GM19395 (cell line): ENCODE measurements at regions not wholly inside any gene's neighbourhood (a gene's known extent, or its start where the extent isn't known, plus 50 kb on each side); places are given as distances from the start of the nearest gene placed in this dataset.

Experiments used
- ATAC-seq: cut with Tn5 transposase; IDR thresholded peaks from one replicate; pipeline ENCODE4 v1.9.1; 2021; ENCODE audit warnings: mild to moderate bottlenecking, moderate library complexity; ENCODE audit not compliant: unreplicated experiment

DNA sequence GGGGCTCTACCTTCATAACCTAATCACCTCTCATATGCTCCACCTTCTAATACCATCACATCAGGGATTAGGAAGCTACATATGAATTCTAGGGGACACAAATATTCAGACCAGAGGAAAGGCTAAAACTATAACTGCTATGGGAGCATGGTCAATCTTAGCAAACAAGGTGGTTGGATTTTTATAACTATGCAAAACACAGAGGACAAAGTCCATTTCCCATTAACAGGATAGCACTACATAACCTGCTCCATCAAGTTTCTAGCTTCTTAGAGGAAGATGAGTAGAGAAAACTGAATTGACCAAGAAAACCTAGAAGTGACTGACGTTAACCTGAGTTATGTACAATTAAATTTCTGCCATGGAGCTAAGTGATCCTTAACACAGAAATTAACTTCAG is 398.6 kb downstream of the TBL1XR1 start:
- no peak for ATAC-seq

DNA sequence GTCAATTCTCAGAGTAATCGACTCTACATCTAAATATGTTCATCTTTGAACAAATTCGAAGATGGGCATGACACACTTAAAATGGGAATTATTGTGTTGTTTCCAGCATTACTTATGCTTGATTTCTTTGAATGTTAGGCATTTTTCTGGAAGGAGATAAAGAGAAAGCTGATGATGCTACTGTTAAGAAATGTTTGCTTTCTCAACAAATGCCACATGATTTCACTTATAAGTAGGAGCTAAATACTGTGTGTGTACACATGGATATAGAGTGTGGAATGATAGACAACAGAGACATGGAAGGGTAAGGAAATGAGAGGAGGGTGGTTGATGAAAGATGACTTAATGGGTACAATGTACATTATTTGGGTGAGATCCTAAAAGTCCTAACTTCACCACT is 400.9 kb downstream of the TBL1XR1 start:
- ATAC-seq, result no peak

GRCh38 chr3:176795891-176796290 is 401.4 kb downstream of the TBL1XR1 start:
- ATAC-seq, result no peak

DNA sequence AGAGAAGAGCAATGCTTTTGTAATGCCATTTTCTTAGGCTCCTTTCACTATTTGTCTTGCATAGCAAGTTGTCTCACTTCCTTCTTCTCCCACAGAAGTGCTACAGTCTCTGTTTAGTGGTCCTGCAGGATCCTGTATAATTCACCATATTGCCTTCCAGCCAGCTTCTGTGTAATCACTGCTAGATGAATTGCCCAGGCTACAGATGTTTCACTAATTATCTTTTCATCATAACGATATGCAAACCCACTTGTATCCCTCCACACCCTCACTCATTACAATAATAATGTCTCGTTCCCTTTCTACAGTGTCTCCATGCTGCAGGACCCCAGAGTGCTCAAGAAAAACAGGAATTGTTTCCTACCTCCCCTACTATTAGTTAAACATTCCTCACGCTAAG is 402.9 kb downstream of the TBL1XR1 start:
- ATAC-seq, result no peak

DNA sequence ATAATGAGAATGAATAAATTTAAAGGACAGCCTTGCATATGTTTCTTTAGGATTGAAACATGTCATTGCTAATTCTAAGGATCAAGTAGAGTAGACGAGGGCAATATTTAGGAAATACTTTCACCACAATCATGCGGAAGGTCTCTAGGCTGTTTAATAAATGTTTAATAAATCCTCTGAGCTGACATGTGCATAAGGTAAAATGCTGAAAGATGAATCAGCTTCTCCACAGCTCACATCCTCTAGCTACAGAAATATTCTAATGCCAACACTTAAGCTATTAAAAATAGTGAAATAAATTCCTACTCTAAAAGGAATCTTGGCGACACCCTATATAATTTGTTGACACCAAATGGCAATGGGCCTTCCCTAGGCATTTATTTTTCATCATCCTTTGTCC is 407.3 kb downstream of the TBL1XR1 start:
- no peak for ATAC-seq

DNA sequence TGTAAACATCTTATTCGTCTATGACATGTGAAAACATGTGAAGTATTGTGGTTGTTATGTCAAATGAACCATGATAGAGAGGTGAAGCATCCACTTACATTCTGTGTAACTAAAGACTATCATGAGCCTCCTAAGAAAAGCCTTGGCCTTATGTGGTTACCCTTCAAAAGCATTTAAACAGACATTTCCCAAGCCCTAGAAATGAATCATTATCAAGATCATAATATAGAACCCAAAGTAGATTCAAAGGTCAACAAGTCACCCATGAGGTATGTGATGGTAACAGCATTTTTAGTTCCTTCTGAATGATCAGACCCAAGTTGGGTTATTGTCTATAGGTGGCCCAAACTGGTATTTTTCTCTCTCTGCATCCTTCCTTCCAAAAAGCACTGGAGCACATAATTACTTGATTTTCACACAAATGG is 408.0 kb downstream of the TBL1XR1 start:
- ATAC-seq, result no peak

GRCh38 chr3:176787506-176787905 is 409.8 kb downstream of the TBL1XR1 start:
- no peak for ATAC-seq

DNA sequence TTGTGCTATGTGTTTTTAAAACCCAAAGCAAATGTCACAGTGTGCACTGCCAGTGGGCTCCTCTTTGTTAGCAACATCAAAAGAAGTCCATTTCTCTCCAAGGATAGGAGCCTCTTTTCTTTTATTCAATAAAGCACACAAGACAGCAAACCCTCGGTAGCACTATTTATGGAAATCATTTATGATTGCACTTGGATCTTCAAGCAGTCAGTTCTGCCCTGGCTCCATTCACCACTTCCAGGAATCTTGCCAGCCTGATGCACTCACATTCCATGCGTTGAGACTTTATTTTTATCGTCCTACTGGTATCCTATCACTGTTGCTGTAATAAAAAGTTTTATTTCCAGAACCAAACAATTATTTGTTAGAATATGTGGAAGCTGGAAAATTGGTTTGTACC is 412.1 kb downstream of the TBL1XR1 start:
- ATAC-seq, result no peak

DNA sequence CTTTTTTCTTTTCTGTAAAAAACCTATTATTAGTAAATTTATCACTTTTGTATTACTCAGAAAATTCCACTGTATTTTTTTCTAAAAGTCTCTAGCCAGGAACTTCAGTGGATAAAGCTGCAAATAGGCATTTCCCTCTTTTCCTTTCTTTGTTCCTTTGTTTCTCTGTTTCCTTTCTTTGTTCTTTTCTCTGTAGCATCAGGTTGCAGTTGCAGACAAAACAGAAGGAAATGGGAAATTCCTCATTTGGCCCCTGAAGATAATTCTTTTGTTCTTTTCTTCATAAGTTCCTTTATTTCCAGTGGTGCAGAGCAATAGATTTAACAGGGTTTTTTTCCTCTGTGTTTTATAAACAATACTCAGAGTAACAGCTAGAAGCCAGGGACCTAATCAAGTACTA is 416.5 kb downstream of the TBL1XR1 start:
- no peak for ATAC-seq

- no peak for ATAC-seq
These were observed 420.6 kb downstream of the TBL1XR1 start for GRCh38 chr3:176776622-176777175.

- ATAC-seq, result no peak
These were observed 427.6 kb downstream of the TBL1XR1 start for GRCh38 chr3:176769547-176770190.

DNA sequence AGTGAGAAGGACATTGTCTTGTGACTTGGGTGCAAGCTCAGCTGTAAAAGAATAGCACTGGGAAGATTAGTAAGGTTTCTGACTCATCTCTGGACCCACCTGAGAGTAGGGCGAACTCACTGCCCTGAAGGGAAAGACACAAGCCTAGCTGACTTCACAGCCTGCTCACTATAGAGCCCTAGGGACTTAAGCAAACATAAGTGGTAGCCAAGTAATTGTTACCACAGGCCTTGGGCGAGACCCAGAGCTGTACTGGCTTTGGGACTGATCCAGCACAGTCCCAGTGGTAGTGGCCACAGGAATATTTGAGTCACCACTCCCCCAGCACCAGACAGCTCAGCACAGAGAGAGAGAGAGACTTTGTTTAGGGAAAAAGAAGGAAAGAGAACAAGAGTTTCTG is 429.9 kb downstream of the TBL1XR1 start:
- no peak for ATAC-seq

- no peak for ATAC-seq
These were observed 430.4 kb downstream of the TBL1XR1 start for GRCh38 chr3:176766862-176767261.

- no peak for ATAC-seq
These were observed 431.8 kb downstream of the TBL1XR1 start for GRCh38 chr3:176765382-176765900.

- ATAC-seq, result no peak
These were observed 437.3 kb downstream of the TBL1XR1 start for GRCh38 chr3:176759815-176760506.

DNA sequence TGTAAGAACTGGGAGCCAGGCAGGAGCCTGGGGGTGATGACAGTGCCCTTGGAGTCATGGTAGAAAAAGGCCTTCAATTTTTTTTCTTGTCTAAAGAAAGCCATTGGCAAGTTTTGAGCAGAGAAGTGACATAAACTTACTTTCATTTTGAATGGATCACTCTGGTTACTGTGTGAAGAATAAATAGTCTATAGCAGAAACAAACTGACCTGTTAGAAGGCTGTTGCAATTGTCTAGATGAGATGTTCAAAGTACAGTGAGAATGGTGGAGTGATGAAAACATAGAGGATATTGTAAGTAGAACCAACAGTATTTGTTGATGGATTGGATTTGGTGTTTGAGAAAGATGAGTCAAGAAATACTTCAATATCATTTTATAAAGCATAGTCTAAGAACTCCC is 439.9 kb downstream of the TBL1XR1 start:
- no peak for ATAC-seq

DNA sequence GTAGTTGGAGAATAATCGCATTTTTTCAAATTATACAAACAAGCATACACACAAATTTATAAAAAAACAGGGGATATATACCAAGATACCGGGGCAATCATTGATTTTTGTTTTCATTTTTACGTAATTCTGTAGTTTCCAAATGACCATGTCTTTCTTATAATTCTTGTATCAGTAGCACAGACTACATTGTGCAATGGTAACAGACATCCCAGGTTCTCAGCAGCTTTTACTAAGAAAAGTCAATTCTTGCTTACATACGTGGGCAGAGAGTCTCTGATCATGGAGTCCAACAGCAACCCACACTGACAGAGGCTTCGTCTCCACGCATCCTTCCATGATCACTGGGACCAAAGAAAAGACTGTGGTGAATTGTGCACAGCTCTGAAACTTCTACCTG is 441.3 kb downstream of the TBL1XR1 start:
- no peak for ATAC-seq

- ATAC-seq, result no peak
These were observed 441.7 kb downstream of the TBL1XR1 start for GRCh38 chr3:176755552-176755951.

DNA sequence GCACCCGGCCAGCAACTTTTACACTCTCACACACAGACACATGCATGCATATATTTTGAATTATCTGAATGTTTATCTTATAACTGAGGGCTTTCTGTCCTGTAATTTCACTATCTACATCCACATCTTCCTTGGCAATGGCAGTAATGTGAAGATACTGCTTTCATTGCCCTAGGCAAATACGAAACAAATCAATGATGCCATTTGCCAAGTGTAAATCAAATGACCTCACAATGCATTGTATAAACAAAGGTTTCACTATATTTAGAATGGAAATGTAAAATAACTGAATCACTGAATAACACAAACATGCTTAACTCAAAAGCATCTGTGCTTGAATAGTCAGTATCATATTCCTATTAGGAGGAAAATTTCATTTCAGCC is 455.6 kb downstream of the TBL1XR1 start:
- ATAC-seq, result no peak

DNA sequence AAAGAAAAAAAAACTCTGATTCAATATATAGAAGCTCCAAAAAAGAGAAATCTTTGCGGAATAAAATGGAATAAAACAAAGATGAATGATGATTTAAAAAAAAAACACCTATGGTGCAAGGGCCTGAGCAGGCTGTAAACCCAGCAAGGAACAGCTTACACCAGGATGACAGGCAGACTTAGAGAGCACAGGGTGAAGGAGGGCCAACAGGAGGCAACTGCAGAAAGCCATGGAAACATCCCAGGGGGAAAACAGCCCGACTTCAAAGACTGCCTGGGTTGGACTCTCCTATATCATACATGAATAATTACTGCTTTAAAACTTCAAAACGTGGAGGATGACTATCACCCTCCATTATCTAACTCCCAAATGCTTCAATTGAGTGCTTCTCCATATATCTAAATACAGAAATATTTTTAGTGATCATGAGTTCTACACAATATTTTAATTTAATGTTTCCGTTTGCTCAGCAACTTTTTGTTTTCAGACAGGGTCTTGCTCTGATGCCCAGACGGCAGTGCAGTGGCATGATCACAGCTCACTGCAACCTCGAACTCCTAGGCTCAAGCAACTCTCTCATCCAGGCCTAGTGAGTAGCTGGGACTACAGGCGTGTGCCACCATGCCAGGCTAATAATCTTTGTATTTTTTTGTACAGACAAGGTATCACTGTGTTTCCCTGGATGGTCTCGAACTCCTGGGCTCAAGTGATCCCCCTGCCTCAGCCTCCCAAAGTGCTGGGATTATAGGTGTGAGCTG is 456.2 kb downstream of the TBL1XR1 start:
- no peak for ATAC-seq

GRCh38 chr3:176739159-176739558 is 458.1 kb downstream of the TBL1XR1 start:
- ATAC-seq, result no peak
